ENCODE measurements at regions not wholly inside any gene's neighbourhood (a gene's known extent, or its start where the extent isn't known, plus 50 kb on each side); places are given as distances from the start of the nearest gene placed in this dataset.

DNA sequence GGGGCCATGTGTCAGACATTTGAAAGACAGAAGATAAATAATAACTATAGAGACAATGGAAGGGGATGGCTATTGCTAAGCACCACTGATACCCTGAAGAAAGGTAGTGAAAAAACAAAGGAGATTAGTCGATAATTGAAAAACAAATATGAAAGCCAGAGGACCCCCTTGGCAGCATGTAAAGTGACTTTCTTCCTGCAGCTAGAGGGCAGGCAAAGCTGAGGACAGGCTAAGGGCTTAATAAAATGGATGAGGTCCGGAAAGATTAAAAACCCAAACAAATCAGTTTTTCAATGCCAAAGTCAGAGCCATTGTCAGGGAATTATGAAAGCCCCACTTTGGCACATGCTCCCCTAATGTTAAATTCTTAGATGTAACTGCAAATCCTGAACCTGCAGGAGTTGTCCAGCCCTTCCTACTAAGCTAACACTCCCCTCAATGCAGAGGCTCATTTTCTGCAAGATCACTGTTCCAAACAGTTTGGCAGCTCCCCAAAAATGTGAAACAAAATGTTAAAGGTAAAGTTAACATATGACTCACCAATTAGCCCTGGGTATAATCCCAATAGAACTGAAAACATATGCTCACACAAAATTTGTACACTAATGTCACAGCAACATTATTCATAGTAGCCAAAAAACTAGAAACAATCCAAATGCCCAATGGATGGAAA is 1177.9 kb downstream of the GRIK2 start:
- intact Hi-C loops (cut with micrococcal nuclease), result no loop called here
- no peak for ATAC-seq
- ChIA-PET CTCF (ENCODE audit: low intra/inter-chr PET ratio) (no interaction called here), POLR2A (no interaction called here)
- no peaks in the 10 kb centered on the region for H3K27me3 ChIP-seq (ENCODE audit: control insufficient read depth in 2 of 2, insufficient read depth in 2 of 2, low read length in 2 of 2)
- H3K27ac ChIP-seq (ENCODE audit: extremely low read depth, low read depth, low read length), result no peak overlapping the region
- no peak overlapping the region for H3K9ac ChIP-seq (ENCODE audit: insufficient read depth in 1 of 2, low read depth in 2 of 2, low read length in 2 of 2)
- in situ Hi-C loops (cut with MboI), result no loop called here
- H3K79me2 ChIP-seq (ENCODE audit: control insufficient read depth, insufficient read depth, low read length), result no peaks in the 10 kb centered on the region
- no peak for FAIRE-seq
- no peaks in the 10 kb centered on the region for H3K9me1 ChIP-seq (ENCODE audit: control insufficient read depth, insufficient read depth, low read length)
- H4K20me1 ChIP-seq (replicated peaks; ENCODE audit: control insufficient read depth, insufficient read depth, low read length), result no peaks in the 10 kb centered on the region
- no peak overlapping the region for H3K4me3 ChIP-seq
- no TSS peak for BruUV-seq (replicated peaks)
- no peak overlapping the region for H2AFZ ChIP-seq (ENCODE audit: low read depth, low read length)
- H3K4me1 ChIP-seq (replicated peaks in 1 of 2; ENCODE audit: control insufficient read depth in 2 of 2, insufficient read depth in 2 of 2, low read length in 2 of 2), result no peaks in the 10 kb centered on the region
- H3K36me3 ChIP-seq (ENCODE audit: control insufficient read depth, insufficient read depth, low read length), result no peaks in the 10 kb centered on the region
- no peak overlapping the region for H3K4me2 ChIP-seq (ENCODE audit: insufficient read depth, low read length)
- 0% methylated on average over 2 of the region's 2 CpGs for WGBS (ENCODE audit: insufficient coverage, low coverage, missing lambda C conversion rate)
- no peaks in the 10 kb centered on the region for H3K9me3 ChIP-seq (replicated peaks; ENCODE audit: control insufficient read depth, insufficient read depth, low read depth, low read length)
- DNase-seq (ENCODE audit: extremely low read depth in 1 of 4, low spot score in 3 of 4), result no peak
- TF ChIP-seq, protein P1, sequence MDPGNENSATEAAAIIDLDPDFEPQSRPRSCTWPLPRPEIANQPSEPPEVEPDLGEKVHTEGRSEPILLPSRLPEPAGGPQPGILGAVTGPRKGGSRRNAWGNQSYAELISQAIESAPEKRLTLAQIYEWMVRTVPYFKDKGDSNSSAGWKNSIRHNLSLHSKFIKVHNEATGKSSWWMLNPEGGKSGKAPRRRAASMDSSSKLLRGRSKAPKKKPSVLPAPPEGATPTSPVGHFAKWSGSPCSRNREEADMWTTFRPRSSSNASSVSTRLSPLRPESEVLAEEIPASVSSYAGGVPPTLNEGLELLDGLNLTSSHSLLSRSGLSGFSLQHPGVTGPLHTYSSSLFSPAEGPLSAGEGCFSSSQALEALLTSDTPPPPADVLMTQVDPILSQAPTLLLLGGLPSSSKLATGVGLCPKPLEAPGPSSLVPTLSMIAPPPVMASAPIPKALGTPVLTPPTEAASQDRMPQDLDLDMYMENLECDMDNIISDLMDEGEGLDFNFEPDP (CRISPR knock-in tag; IDR thresholded peaks at IDR 0.05), result no peak
- no peak for TF ChIP-seq ZNF76 (CRISPR knock-in tag; IDR thresholded peaks at IDR 0.05; ENCODE audit: borderline replicate concordance)
- no peak for TF ChIP-seq DMBX1 (CRISPR knock-in tag; IDR thresholded peaks at IDR 0.05; ENCODE audit: borderline replicate concordance)
- TF ChIP-seq, protein P2, sequence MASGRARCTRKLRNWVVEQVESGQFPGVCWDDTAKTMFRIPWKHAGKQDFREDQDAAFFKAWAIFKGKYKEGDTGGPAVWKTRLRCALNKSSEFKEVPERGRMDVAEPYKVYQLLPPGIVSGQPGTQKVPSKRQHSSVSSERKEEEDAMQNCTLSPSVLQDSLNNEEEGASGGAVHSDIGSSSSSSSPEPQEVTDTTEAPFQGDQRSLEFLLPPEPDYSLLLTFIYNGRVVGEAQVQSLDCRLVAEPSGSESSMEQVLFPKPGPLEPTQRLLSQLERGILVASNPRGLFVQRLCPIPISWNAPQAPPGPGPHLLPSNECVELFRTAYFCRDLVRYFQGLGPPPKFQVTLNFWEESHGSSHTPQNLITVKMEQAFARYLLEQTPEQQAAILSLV (tag; IDR thresholded peaks at IDR 0.05), result no peak
- TF ChIP-seq CBFB (CRISPR knock-in tag; IDR thresholded peaks at IDR 0.05), result no peak
- TF ChIP-seq ZNF507 (tag; conservative IDR thresholded peaks at IDR 0.05), result no peak
- TF ChIP-seq, protein P3, sequence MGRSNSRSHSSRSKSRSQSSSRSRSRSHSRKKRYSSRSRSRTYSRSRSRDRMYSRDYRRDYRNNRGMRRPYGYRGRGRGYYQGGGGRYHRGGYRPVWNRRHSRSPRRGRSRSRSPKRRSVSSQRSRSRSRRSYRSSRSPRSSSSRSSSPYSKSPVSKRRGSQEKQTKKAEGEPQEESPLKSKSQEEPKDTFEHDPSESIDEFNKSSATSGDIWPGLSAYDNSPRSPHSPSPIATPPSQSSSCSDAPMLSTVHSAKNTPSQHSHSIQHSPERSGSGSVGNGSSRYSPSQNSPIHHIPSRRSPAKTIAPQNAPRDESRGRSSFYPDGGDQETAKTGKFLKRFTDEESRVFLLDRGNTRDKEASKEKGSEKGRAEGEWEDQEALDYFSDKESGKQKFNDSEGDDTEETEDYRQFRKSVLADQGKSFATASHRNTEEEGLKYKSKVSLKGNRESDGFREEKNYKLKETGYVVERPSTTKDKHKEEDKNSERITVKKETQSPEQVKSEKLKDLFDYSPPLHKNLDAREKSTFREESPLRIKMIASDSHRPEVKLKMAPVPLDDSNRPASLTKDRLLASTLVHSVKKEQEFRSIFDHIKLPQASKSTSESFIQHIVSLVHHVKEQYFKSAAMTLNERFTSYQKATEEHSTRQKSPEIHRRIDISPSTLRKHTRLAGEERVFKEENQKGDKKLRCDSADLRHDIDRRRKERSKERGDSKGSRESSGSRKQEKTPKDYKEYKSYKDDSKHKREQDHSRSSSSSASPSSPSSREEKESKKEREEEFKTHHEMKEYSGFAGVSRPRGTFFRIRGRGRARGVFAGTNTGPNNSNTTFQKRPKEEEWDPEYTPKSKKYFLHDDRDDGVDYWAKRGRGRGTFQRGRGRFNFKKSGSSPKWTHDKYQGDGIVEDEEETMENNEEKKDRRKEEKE (IDR thresholded peaks at IDR 0.05; ENCODE audit: borderline replicate concordance in 1 of 2, control insufficient read depth in 1 of 2, low read depth in 2 of 2, low read length in 1 of 2), result no peak
- TF ChIP-seq, protein P4, sequence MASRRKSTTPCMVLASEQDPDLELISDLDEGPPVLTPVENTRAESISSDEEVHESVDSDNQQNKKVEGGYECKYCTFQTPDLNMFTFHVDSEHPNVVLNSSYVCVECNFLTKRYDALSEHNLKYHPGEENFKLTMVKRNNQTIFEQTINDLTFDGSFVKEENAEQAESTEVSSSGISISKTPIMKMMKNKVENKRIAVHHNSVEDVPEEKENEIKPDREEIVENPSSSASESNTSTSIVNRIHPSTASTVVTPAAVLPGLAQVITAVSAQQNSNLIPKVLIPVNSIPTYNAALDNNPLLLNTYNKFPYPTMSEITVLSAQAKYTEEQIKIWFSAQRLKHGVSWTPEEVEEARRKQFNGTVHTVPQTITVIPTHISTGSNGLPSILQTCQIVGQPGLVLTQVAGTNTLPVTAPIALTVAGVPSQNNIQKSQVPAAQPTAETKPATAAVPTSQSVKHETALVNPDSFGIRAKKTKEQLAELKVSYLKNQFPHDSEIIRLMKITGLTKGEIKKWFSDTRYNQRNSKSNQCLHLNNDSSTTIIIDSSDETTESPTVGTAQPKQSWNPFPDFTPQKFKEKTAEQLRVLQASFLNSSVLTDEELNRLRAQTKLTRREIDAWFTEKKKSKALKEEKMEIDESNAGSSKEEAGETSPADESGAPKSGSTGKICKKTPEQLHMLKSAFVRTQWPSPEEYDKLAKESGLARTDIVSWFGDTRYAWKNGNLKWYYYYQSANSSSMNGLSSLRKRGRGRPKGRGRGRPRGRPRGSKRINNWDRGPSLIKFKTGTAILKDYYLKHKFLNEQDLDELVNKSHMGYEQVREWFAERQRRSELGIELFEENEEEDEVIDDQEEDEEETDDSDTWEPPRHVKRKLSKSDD (conservative IDR thresholded peaks at IDR 0.05; ENCODE audit: low read length), result no peak
- TF ChIP-seq ZNF146 (CRISPR knock-in tag; IDR thresholded peaks at IDR 0.05; ENCODE audit: unreplicated experiment), result no peak
- no peak for TF ChIP-seq ZNF408 (CRISPR knock-in tag; IDR thresholded peaks at IDR 0.05; ENCODE audit: low read depth)
- TF ChIP-seq EP400 (IDR thresholded peaks at IDR 0.05), result no peak
